ENCODE measurements at regions not wholly inside any gene's neighbourhood (a gene's known extent, or its start where the extent isn't known, plus 50 kb on each side); places are given as distances from the start of the nearest gene placed in this dataset.

GRCh38 chr1:8239039-8239305 lies 78.9 kb upstream of the SLC45A1 start (continued):
- TF ChIP-seq ZBTB33 (CRISPR knock-in tag; IDR thresholded peaks at IDR 0.05) (peak; percentile 36), CHD2 (IDR thresholded peaks at IDR 0.05; ENCODE audit: low read depth, low read length) (no peak), MIXL1 (CRISPR knock-in tag; IDR thresholded peaks at IDR 0.05) (peak; percentile 7; the same call in 1 of the 2 replicates), ZNF790 (CRISPR knock-in tag; IDR thresholded peaks at IDR 0.05; ENCODE audit: borderline replicate concordance) (no peak), ZNF12 (CRISPR knock-in tag; IDR thresholded peaks at IDR 0.05) (0 out of 2 replicates have a peak, but pooled peaks have one; percentile 27), SMAD3 (CRISPR knock-in tag; IDR thresholded peaks at IDR 0.05) (0 out of 2 replicates have a peak, but pooled peaks have one; percentile 22), ZNF431 (CRISPR knock-in tag; IDR thresholded peaks at IDR 0.05; ENCODE audit: borderline replicate concordance, low read depth) (no peak), NFYB (CRISPR knock-in tag; IDR thresholded peaks at IDR 0.05) (0 out of 2 replicates have a peak, but pooled peaks have one; percentile 14), PHF20 (CRISPR knock-in tag; IDR thresholded peaks at IDR 0.05) (no peak), CTCF (CRISPR knock-in tag; IDR thresholded peaks at IDR 0.05) (peak; percentile 53; the same call in 1 of the 2 replicates), ZNF614 (CRISPR knock-in tag; IDR thresholded peaks at IDR 0.05; ENCODE audit: borderline replicate concordance) (no peak), HDAC2 (CRISPR knock-in tag; IDR thresholded peaks at IDR 0.05) (peak; percentile 32; the same call in 1 of the 2 replicates), ZBTB14 (CRISPR knock-in tag; IDR thresholded peaks at IDR 0.05) (no peak), GABPB1 (CRISPR knock-in tag; IDR thresholded peaks at IDR 0.05) (0 out of 2 replicates have a peak, but pooled peaks have one; percentile 9), STAG1 (CRISPR knock-in tag; IDR thresholded peaks at IDR 0.05) (peak; percentile 53), MYPOP (CRISPR knock-in tag; IDR thresholded peaks at IDR 0.05) (0 out of 2 replicates have a peak, but pooled peaks have one; percentile 32), ZNF75D (CRISPR knock-in tag; IDR thresholded peaks at IDR 0.05; ENCODE audit: borderline replicate concordance) (no peak), FOXK1 (CRISPR knock-in tag; IDR thresholded peaks at IDR 0.05; ENCODE audit: borderline replicate concordance, low read depth) (no peak), GPBP1L1 (CRISPR knock-in tag; IDR thresholded peaks at IDR 0.05) (no peak), HMGXB4 (CRISPR knock-in tag; IDR thresholded peaks at IDR 0.05; ENCODE audit: borderline replicate concordance in 1 of 2, low read depth in 1 of 2) (0 out of 4 replicates have a peak, but pooled peaks of 1 of the 2 experiments have one; percentile 14), ARID2 (CRISPR knock-in tag; IDR thresholded peaks at IDR 0.05; ENCODE audit: borderline replicate concordance) (0 out of 2 replicates have a peak, but pooled peaks have one; percentile 38), ATAD3A (CRISPR knock-in tag; IDR thresholded peaks at IDR 0.05) (no peak)
